HUES6 (cell line): ENCODE measurements at regions not wholly inside any gene's neighbourhood (a gene's known extent, or its start where the extent isn't known, plus 50 kb on each side); places are given as distances from the start of the nearest gene placed in this dataset.

Source experiments
- H3K27ac ChIP-seq: 2 replicates; pipeline ENCODE4 v1.7.0; 2013; ENCODE audit warnings: low read depth, mild to moderate bottlenecking, low read length, inconsistent platforms
- H3K27me3 ChIP-seq: 2 replicates; pipeline ENCODE4 v1.6.1; 2013; ENCODE audit warnings: low read length; ENCODE audit not compliant: control insufficient read depth, insufficient read depth
- H3K36me3 ChIP-seq: 2 replicates; pipeline ENCODE4 v1.6.1; 2013; ENCODE audit warnings: low read length; ENCODE audit not compliant: control insufficient read depth, insufficient read depth
- H3K4me1 ChIP-seq: 2 replicates; pipeline ENCODE4 v1.6.1; 2013; ENCODE audit warnings: low read length; ENCODE audit not compliant: control insufficient read depth, insufficient read depth
- H3K4me3 ChIP-seq: 2 replicates; pipeline ENCODE4 v1.5.1; 2013; ENCODE audit warnings: low read depth, low read length
- H3K9ac ChIP-seq: one replicate; pipeline ENCODE4 v1.6.1; 2013; ENCODE audit warnings: mild to moderate bottlenecking, low read length
- H3K9me3 ChIP-seq: 2 replicates; pipeline ENCODE4 v1.6.1; 2013; ENCODE audit warnings: low read depth, low read length; ENCODE audit not compliant: control insufficient read depth, insufficient read depth

GRCh38 chr2:503288-503999, 173.8 kb downstream of the TMEM18 start:
- Histone ChIP-seq H3K9ac (no peak overlapping the region), H3K36me3 (no peaks in the 10 kb centered on the region), H3K4me1 (peaks cover 12% of the 10 kb centered on the region; the same call in 1 of the 2 replicates), H3K27ac (no peak overlapping the region), H3K27me3 (no peaks in the 10 kb centered on the region; the same call in 1 of the 2 replicates), H3K9me3 (no peaks in the 10 kb centered on the region), H3K4me3 (no peak overlapping the region)

GRCh38 chr2:502831-503230, 174.4 kb downstream of the TMEM18 start:
- Histone ChIP-seq H3K36me3 (no peaks in the 10 kb centered on the region), H3K4me1 (peaks cover 12% of the 10 kb centered on the region; the same call in 1 of the 2 replicates), H3K4me3 (no peak overlapping the region), H3K9me3 (no peaks in the 10 kb centered on the region), H3K27me3 (no peaks in the 10 kb centered on the region; the same call in 1 of the 2 replicates), H3K9ac (no peak overlapping the region), H3K27ac (no peak overlapping the region)

- Histone ChIP-seq H3K9me3 (no peaks in the 10 kb centered on the region), H3K4me1 (peaks cover 12% of the 10 kb centered on the region; the same call in 1 of the 2 replicates), H3K27ac (no peak overlapping the region), H3K36me3 (no peaks in the 10 kb centered on the region), H3K4me3 (no peak overlapping the region), H3K27me3 (no peaks in the 10 kb centered on the region; the same call in 1 of the 2 replicates), H3K9ac (no peak overlapping the region)
These were observed 175.5 kb downstream of the TMEM18 start for GRCh38 chr2:501667-502066.

GRCh38 chr2:501130-501529, 176.1 kb downstream of the TMEM18 start:
- Histone ChIP-seq H3K4me1 (peaks cover 9% of the 10 kb centered on the region; the same call in 1 of the 2 replicates), H3K27ac (no peak overlapping the region), H3K27me3 (no peaks in the 10 kb centered on the region), H3K36me3 (no peaks in the 10 kb centered on the region), H3K9ac (no peak overlapping the region), H3K9me3 (no peaks in the 10 kb centered on the region), H3K4me3 (no peak overlapping the region)

- H3K27me3 ChIP-seq, result no peaks in the 10 kb centered on the region
These were observed 177.5 kb downstream of the TMEM18 start for GRCh38 chr2:499726-500125.

GRCh38 chr2:498493-499178, 178.6 kb downstream of the TMEM18 start:
- no peak overlapping the region for H3K4me3 ChIP-seq
- H3K9ac ChIP-seq, result no peak overlapping the region
- H3K27me3 ChIP-seq, result no peaks in the 10 kb centered on the region
- no peaks in the 10 kb centered on the region for H3K9me3 ChIP-seq
- H3K36me3 ChIP-seq, result no peaks in the 10 kb centered on the region
- H3K27ac ChIP-seq, result no peak overlapping the region
- H3K4me1 ChIP-seq, result no peaks in the 10 kb centered on the region

More at GRCh38 chr2:499726-500125, 177.5 kb downstream of the TMEM18 start:
- no peak overlapping the region for H3K27ac ChIP-seq
- H3K4me3 ChIP-seq, result no peak overlapping the region
- no peaks in the 10 kb centered on the region for H3K9me3 ChIP-seq
- no peaks in the 10 kb centered on the region for H3K36me3 ChIP-seq
- H3K4me1 ChIP-seq, result no peaks in the 10 kb centered on the region
- no peak overlapping the region for H3K9ac ChIP-seq

GRCh38 chr2:497770-498492, 179.3 kb downstream of the TMEM18 start:
- Histone ChIP-seq H3K27me3 (no peaks in the 10 kb centered on the region), H3K9ac (no peak overlapping the region), H3K36me3 (no peaks in the 10 kb centered on the region)

GRCh38 chr2:496729-497128, 180.5 kb downstream of the TMEM18 start:
- Histone ChIP-seq H3K27ac (no peak overlapping the region), H3K36me3 (no peaks in the 10 kb centered on the region), H3K4me3 (no peak overlapping the region), H3K4me1 (no peaks in the 10 kb centered on the region), H3K9me3 (no peaks in the 10 kb centered on the region), H3K9ac (no peak overlapping the region), H3K27me3 (no peaks in the 10 kb centered on the region)

More at GRCh38 chr2:497770-498492, 179.3 kb downstream of the TMEM18 start:
- H3K9me3 ChIP-seq, result no peaks in the 10 kb centered on the region
- no peak overlapping the region for H3K4me3 ChIP-seq
- no peak overlapping the region for H3K27ac ChIP-seq
- no peaks in the 10 kb centered on the region for H3K4me1 ChIP-seq

- H3K9ac ChIP-seq, result no peak overlapping the region
- H3K4me3 ChIP-seq, result no peak overlapping the region
- H3K27me3 ChIP-seq, result no peaks in the 10 kb centered on the region
- H3K4me1 ChIP-seq, result no peaks in the 10 kb centered on the region
- no peak overlapping the region for H3K27ac ChIP-seq
- H3K9me3 ChIP-seq, result no peaks in the 10 kb centered on the region
- H3K36me3 ChIP-seq, result no peaks in the 10 kb centered on the region
These were observed 181.4 kb downstream of the TMEM18 start for GRCh38 chr2:495745-496275.

- Histone ChIP-seq H3K9me3 (no peaks in the 10 kb centered on the region), H3K27ac (no peak overlapping the region), H3K9ac (no peak overlapping the region), H3K4me1 (no peaks in the 10 kb centered on the region), H3K27me3 (no peaks in the 10 kb centered on the region), H3K4me3 (no peak overlapping the region), H3K36me3 (no peaks in the 10 kb centered on the region)
These were observed 182.4 kb downstream of the TMEM18 start for GRCh38 chr2:494853-495252.
